GM18502 (cell line): ENCODE measurements at regions not wholly inside any gene's neighbourhood (a gene's known extent, or its start where the extent isn't known, plus 50 kb on each side); places are given as distances from the start of the nearest gene placed in this dataset.

Experiments used
- ATAC-seq: cut with Tn5 transposase; IDR thresholded peaks from one replicate; pipeline ENCODE4 v1.9.1; 2021; ENCODE audit warnings: mild to moderate bottlenecking; ENCODE audit not compliant: unreplicated experiment, poor library complexity

GRCh38 chr5:5919411-5919810 is 458.9 kb downstream of the MED10 start:
- ATAC-seq = no peak

- ATAC-seq = no peak
Measured at GRCh38 chr5:5906778-5907177, 471.6 kb downstream of the MED10 start.

GRCh38 chr5:5905186-5905585 is 473.2 kb downstream of the MED10 start:
- no peak for ATAC-seq

GRCh38 chr5:5904113-5904512 is 474.2 kb downstream of the MED10 start:
- no peak for ATAC-seq

GRCh38 chr5:5902678-5903646 is 475.4 kb downstream of the MED10 start:
- no peak for ATAC-seq

- no peak for ATAC-seq
Measured at GRCh38 chr5:5900350-5900749, 477.9 kb downstream of the ICE1 start.

- ATAC-seq = no peak
Measured at GRCh38 chr5:5899716-5900115, 477.2 kb downstream of the ICE1 start.

- no peak for ATAC-seq
Measured at GRCh38 chr5:5888284-5888683, 465.8 kb downstream of the ICE1 start.

GRCh38 chr5:5887833-5888232 is 465.4 kb downstream of the ICE1 start:
- ATAC-seq = no peak

- ATAC-seq = peak; percentile 80
Measured at GRCh38 chr5:5886812-5887486, 464.5 kb downstream of the ICE1 start.

GRCh38 chr5:5886353-5886752 is 463.9 kb downstream of the ICE1 start:
- no peak for ATAC-seq

- no peak for ATAC-seq
Measured at GRCh38 chr5:5885782-5886181, 463.3 kb downstream of the ICE1 start.

- ATAC-seq = no peak
Measured at GRCh38 chr5:5884593-5884992, 462.1 kb downstream of the ICE1 start.

- ATAC-seq = no peak
Measured at GRCh38 chr5:5883562-5883961, 461.1 kb downstream of the ICE1 start.

- ATAC-seq = no peak
Measured at GRCh38 chr5:5883146-5883545, 460.7 kb downstream of the ICE1 start.

- no peak for ATAC-seq
Measured at GRCh38 chr5:5882706-5883105, 460.2 kb downstream of the ICE1 start.

- peak; percentile 56 for ATAC-seq
Measured at GRCh38 chr5:5881294-5881693, 458.8 kb downstream of the ICE1 start.

GRCh38 chr5:5880077-5880763 is 457.7 kb downstream of the ICE1 start:
- no peak for ATAC-seq

- no peak for ATAC-seq
Measured at GRCh38 chr5:5857396-5857795, 434.9 kb downstream of the ICE1 start.

- ATAC-seq = no peak
Measured at GRCh38 chr5:5854087-5854486, 431.6 kb downstream of the ICE1 start.

GRCh38 chr5:5838493-5838892 is 416.0 kb downstream of the ICE1 start:
- ATAC-seq = no peak
